GM20000 (cell line): ENCODE measurements at regions not wholly inside any gene's neighbourhood (a gene's known extent, or its start where the extent isn't known, plus 50 kb on each side); places are given as distances from the start of the nearest gene placed in this dataset.

Experiments
- DNase-seq: peaks from one replicate; pipeline ENCODE4 v3.0.0; 2012; ENCODE audit warnings: low spot score
- TF ChIP-seq, protein P1 (sequence below): IDR thresholded peaks from 2 replicates; pipeline ENCODE4 v1.5.1; 2012; ENCODE audit warnings: mild to moderate bottlenecking, control low read depth; ENCODE audit errors: extremely low read depth, missing control alignments

DNA sequence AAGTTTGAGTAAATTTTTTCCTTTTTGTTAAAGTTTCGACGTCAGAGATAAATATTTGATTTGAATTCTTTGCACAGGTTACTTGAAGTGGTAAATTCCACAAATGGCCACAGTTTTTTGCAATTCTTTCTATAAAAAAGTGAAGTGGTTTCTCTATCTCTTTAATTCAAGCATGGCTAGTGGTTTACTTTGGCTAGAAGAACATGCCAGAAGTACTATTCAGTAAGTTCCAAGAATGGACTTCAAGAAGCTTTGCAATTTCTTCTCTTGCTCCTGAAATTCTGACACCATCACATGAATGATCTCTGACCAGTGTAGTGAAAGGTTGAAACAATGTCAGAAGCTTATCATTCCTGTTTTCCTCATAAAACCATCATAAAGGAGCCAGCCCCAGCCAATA is 55.7 kb upstream of the RNPC3 start:
- no peak for DNase-seq
- TF ChIP-seq, protein P1, sequence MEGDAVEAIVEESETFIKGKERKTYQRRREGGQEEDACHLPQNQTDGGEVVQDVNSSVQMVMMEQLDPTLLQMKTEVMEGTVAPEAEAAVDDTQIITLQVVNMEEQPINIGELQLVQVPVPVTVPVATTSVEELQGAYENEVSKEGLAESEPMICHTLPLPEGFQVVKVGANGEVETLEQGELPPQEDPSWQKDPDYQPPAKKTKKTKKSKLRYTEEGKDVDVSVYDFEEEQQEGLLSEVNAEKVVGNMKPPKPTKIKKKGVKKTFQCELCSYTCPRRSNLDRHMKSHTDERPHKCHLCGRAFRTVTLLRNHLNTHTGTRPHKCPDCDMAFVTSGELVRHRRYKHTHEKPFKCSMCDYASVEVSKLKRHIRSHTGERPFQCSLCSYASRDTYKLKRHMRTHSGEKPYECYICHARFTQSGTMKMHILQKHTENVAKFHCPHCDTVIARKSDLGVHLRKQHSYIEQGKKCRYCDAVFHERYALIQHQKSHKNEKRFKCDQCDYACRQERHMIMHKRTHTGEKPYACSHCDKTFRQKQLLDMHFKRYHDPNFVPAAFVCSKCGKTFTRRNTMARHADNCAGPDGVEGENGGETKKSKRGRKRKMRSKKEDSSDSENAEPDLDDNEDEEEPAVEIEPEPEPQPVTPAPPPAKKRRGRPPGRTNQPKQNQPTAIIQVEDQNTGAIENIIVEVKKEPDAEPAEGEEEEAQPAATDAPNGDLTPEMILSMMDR = no peak

DNA sequence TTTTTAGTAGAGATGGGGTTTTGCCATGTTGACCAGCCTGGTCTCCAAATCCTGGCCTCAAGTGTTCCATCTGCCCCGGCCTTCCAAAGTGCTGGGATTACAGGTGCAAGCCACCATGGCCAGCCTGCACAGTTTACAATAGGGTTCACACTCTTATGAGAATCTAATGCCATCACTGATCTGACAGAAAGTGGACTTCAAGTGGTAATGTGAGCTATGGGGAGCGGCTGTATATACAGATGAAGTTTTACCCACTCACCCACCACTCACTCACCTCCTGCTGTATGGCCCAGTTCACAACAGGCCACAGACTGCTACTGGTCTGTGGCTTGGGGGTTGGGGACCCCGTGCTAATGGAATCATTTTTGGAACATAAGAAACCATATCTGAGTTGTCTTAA is 58.4 kb upstream of the RNPC3 start:
- no peak for DNase-seq
- TF ChIP-seq, protein P1 = no peak

DNA sequence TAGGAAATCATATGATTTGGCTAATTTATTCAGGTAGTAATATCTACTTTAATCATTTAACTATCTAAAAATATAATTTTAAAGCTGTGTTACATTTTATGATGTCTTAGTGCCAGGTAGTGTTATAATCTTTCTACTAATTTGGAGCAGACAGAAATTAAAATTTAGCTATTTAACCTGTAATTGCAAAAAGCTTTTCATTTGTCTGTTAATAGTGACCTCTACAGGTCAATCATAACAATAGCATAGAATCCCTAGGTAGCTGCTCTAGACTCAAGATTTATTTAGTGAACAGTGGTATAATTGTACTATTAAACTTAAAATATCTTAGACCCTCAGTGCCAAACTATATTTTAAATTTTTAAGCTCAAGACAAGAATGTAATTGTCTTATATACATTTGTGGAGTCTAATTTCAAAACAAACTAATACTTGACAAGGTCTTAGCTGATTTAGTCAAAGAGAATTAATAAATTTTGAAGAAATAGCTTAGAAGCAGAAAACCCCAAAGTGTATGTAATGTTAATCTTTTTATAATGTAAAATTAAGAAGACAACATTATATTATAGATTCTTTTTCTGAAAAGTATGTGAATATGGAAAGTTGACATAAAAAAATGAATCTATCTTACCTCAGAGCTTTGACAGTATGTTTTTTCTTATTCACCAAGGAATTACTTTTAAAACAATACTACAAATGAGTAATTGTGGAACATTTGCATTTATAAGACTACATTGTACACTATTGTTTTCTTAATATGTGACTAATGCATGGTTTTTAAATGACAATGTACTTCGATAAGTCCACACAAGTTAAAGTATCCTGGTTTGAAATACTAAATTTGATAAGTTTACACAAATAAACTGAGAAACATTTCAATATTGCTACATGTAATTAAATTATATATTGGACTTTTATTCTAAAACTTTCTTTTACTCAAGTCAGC is 64.1 kb upstream of the RNPC3 start:
- TF ChIP-seq, protein P1 = peak; percentile 46

DNA sequence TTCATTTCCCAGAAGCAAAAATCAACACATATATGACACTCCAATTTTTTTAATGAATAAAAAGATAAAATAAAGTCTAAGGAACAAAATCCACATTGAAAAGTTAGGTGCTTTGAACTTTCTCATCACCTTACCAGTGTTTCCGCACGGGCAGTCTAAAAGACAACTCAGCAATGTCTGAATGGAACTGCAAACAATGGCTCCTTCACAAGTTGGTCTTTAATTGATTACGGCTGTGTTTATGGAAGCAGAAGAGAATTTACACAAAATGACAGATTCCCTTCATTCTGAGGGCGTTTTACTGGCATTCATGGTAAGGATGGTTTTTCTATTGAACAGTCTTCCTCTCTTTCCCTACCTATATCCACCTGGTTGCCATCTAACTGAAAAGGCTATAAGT is 65.0 kb upstream of the RNPC3 start:
- no peak for DNase-seq
- TF ChIP-seq, protein P1 = no peak

More for the DNA sequence above, 64.1 kb upstream of the RNPC3 start:
- DNase-seq = peak; percentile 10

DNA sequence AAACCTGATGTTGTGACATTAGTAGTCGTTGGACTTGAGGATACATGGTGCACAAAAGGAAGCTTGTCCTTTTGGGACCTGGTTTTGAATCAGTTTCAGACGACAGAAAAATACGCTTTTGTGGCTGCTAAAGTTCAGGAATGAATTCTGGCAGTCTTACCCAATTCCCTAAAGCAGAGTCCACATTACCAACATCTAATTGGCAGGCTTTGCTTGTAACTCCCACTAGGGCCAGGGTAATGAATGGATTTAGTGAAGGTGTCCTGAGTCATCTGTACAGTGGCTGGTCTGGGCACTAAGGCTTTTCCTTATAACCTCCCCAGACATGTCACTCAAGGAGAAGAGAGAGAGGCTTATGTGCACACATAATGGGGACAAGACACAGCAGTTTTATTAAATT is 66.2 kb upstream of the RNPC3 start:
- no peak for DNase-seq
- TF ChIP-seq, protein P1 = no peak

DNA sequence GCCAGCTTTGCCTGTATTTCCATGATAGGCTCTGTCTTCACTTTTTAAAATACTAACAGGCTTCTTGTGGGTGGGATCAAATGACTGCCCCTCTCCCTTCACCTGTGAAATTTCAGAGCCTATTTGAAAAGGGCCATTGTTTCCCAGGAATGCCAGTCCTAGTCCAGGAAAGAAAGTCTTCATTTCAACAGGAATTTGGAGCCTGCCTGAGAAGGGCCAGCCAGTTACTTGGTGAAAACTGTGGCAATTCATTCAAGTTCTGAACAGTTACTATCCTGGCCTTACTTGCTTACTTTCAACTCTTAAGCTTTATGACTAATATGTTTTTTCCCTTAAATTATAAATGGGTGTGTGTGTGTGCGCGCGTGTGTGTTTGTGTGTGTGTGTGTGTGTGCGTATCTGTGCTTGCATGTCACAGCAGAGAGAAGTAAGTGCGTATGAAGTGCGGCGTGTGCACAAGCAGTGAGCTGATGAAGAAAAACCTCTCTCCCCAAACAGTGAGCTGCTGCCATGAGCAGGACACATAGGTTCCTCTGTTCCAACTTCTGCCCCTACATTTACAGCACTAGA is 67.5 kb upstream of the RNPC3 start:
- TF ChIP-seq, protein P1 = no peak
- DNase-seq = no peak

DNA sequence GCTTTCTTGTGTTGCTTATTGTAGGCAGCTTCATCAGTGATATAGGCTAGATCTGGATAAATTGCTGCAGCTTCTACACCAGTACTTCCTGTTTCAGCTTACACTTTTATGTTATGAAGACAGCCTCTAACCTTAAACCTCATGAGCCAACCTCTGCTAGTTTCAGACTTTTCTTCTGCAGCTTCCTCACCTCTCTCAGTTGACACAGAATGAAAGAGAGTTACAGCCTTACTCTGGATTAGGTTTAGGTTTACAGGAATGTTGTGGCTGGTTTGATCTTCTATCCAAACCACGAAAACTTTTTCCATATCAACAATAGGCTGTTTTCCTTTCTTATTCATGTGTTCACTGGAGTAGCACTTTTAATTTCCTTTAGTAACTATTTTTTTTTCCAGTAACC is 76.9 kb upstream of the RNPC3 start:
- no peak for DNase-seq

More for the DNA sequence above, 76.9 kb upstream of the RNPC3 start:
- TF ChIP-seq, protein P1 = no peak
